OCI-LY7 (cell line): ENCODE measurements at regions not wholly inside any gene's neighbourhood (a gene's known extent, or its start where the extent isn't known, plus 50 kb on each side); places are given as distances from the start of the nearest gene placed in this dataset.

Experiments
- BruUV-seq: library from RNA; stranded (reverse); fragments of 400-500 nt; replicated peaks from 2 replicates; lab custom pipeline; 2021; lab: Mats Ljungman, UMichigan
- CTCF ChIA-PET: fragments of 300-600 bp; sonication (Branson Sonifier 250); formaldehyde crosslinking; loops from one replicate; lab custom pipeline; 2022; ENCODE audit warnings: antibody characterized with exemption; ENCODE audit not compliant: unreplicated experiment; lab: Charles Lee
- POLR2A ChIA-PET: fragments of 300-600 bp; sonication (Branson Sonifier 250); formaldehyde crosslinking; loops from one replicate; lab custom pipeline; 2022; ENCODE audit warnings: antibody characterized with exemption; lab: Charles Lee
- DNase-seq: peaks from one replicate; pipeline ENCODE4 v3.0.0-alpha.2; 2015; ENCODE audit warnings: low spot score
- H2AFZ ChIP-seq: fragments of 200-600 bp; sonication (generic), shearing (Covaris generic); 2 replicates; pipeline ENCODE4 v1.6.1; 2014; ENCODE audit warnings: mild to moderate bottlenecking, antibody characterized with exemption, low read length, moderate library complexity
- H3K27ac ChIP-seq: fragments of 200-600 bp; sonication (generic); 2 replicates; pipeline ENCODE4 v1.5.1; 2014; ENCODE audit warnings: mixed run types, low read depth, mild to moderate bottlenecking, moderate library complexity, low read length, inconsistent platforms; ENCODE audit not compliant: poor library complexity, severe bottlenecking
- H3K36me3 ChIP-seq: fragments of 200-600 bp; sonication (generic); 2 replicates; pipeline ENCODE4 v1.6.1; 2014; ENCODE audit warnings: mild to moderate bottlenecking, antibody characterized with exemption, low read length, moderate library complexity, mixed read lengths; ENCODE audit not compliant: insufficient read depth
- H3K4me1 ChIP-seq: fragments of 200-600 bp; sonication (generic); 2 replicates; pipeline ENCODE4 v1.5.1; 2014; ENCODE audit warnings: mild to moderate bottlenecking, low read length; ENCODE audit not compliant: insufficient read depth, poor library complexity, severe bottlenecking
- H3K4me2 ChIP-seq: fragments of 200-600 bp; sonication (generic); 2 replicates; pipeline ENCODE4 v1.6.1; 2014; ENCODE audit warnings: mild to moderate bottlenecking, low read length
- H3K4me3 ChIP-seq: fragments of 200-600 bp; sonication (generic); 2 replicates; pipeline ENCODE4 v1.5.1; 2014; ENCODE audit warnings: mild to moderate bottlenecking, low read depth, low read length; ENCODE audit not compliant: poor library complexity, severe bottlenecking
- H3K79me2 ChIP-seq: fragments of 200-600 bp; sonication (generic); 2 replicates; pipeline ENCODE4 v1.6.1; 2016; ENCODE audit warnings: low read depth, mild to moderate bottlenecking, low read length, moderate library complexity, mixed read lengths; ENCODE audit not compliant: insufficient read depth
- H3K9me2 ChIP-seq: fragments of 200-600 bp; sonication (generic); 2 replicates; pipeline ENCODE4 v1.6.1; 2016; ENCODE audit warnings: mild to moderate bottlenecking, low read length, mixed read lengths; ENCODE audit not compliant: insufficient read depth
- H3K9me3 ChIP-seq: fragments of 200-600 bp; sonication (generic); 2 replicates; pipeline ENCODE4 v1.6.1; 2014; ENCODE audit warnings: mild to moderate bottlenecking, mixed run types, low read length, mixed read lengths
- H4K20me1 ChIP-seq: fragments of 200-600 bp; sonication (generic); 2 replicates; pipeline ENCODE4 v1.6.1; 2014; ENCODE audit warnings: mild to moderate bottlenecking, antibody characterized with exemption, low read length, moderate library complexity, mixed read lengths; ENCODE audit not compliant: insufficient read depth
- CTCF ChIP-seq: fragments of 200-600 bp; sonication (generic); conservative IDR thresholded peaks from 2 replicates; pipeline ENCODE4 v1.5.1; 2014; ENCODE audit warnings: mild to moderate bottlenecking, antibody characterized with exemption, low read length, moderate library complexity, mixed read lengths
- EZH2phosphoT487 ChIP-seq: fragments of 200-600 bp; sonication (generic); IDR thresholded peaks from 2 replicates; pipeline ENCODE4 v1.6.1; 2018; ENCODE audit warnings: low read depth, borderline replicate concordance, mild to moderate bottlenecking, mixed run types, antibody characterized with exemption, low read length, moderate library complexity, mixed read lengths
- intact Hi-C: fragments of 100-400 bp; cut with micrococcal nuclease; formaldehyde crosslinking; loops from one replicate; pipeline ENCODE4 v1.10.0; 2022; ENCODE audit not compliant: unreplicated experiment

DNA sequence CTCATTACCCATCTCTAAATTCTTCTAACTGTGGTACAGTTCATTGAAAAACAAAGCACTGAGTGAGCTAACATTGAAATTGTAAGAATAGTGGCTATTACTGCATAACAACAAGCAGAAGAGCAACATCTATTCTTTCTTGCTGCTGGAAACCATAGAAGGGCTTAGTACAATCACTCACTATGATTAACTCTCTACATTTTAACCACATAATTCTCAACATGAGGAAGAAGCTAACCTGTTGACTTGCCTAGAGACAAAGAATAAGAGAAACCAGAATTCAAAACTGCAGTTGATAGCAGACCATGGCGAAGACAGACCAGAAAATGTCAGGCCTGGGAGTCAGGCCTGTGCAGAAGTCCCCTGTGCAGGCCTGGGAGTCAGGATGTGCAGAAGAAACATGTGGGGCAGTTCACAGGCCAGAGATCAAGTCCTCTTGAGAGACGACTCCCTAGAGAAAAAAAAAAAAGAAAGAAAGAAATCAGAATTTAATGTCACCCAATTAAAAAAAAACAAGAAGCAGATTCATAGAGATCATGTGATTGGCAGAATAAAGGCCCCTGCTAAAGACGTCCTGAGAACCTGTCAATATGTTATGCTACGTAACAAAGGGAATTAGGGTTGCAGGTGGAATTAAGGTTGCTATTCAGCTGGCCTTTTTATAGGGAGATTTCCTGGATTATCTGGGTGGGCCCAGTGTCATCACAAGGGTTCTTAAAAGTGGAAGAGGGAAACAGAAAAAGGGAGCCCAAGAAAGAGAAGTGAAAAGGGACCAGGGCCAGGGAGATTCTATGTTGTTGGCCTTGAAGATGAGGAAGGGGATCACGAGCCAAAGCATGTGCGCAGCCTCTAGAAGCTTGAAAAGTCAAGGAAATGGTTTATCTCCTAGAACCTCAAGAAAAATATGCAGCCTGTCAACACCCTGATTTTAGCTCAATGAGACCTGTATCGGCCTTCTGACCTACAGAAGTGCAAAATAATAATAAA, 94.9 kb downstream of the MRPL39 start:
- H3K9me3 ChIP-seq: no peaks in the 10 kb centered on the region
- no peaks in the 10 kb centered on the region for H3K36me3 ChIP-seq
- H3K27ac ChIP-seq: no peak overlapping the region
- no peaks in the 10 kb centered on the region for H3K4me1 ChIP-seq
- ChIA-PET POLR2A (interaction anchor here (1.8 kb wide), 1 partner anchor 9 kb away, joined by 7 read pairs; no protein-coding TSS in a partner anchor), CTCF (no interaction called here)
- no peak overlapping the region for H2AFZ ChIP-seq
- TF ChIP-seq CTCF: no peak
- TF ChIP-seq EZH2phosphoT487: no peak
- H3K9me2 ChIP-seq: no peaks in the 10 kb centered on the region
- H3K4me3 ChIP-seq: no peak overlapping the region
- H3K4me2 ChIP-seq: no peak overlapping the region
- intact Hi-C loops: no loop called here
- DNase-seq: no peak
- H3K79me2 ChIP-seq: no peaks in the 10 kb centered on the region
- no peaks in the 10 kb centered on the region for H4K20me1 ChIP-seq
- BruUV-seq: no TSS peak

DNA sequence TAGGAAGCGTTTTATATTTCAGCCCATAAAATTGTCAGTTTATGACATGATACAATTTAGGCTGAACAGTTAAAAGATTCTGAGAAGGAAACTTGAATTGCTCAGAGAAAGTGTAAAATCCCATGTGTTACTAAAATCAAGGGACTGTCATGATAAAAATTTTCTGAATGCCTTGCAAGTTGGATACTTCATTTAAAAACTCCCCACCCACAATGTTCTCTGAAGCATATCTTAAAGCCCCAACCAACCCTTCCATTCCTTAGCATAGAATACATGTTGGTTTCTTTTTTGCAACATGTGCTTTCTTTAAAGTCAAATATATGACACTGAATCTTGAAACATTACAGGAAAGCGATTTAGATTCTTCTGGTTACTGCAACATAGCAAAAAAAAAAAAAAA, 97.4 kb downstream of the MRPL39 start:
- no TSS peak for BruUV-seq
- Histone ChIP-seq H3K4me2 (no peak overlapping the region), H3K9me3 (no peaks in the 10 kb centered on the region), H3K4me1 (no peaks in the 10 kb centered on the region), H3K36me3 (no peaks in the 10 kb centered on the region), H2AFZ (no peak overlapping the region), H3K27ac (no peak overlapping the region), H4K20me1 (no peaks in the 10 kb centered on the region), H3K79me2 (no peaks in the 10 kb centered on the region), H3K9me2 (no peaks in the 10 kb centered on the region), H3K4me3 (no peak overlapping the region)
- ChIA-PET CTCF (no interaction called here), POLR2A (no interaction called here)
- intact Hi-C loops: no loop called here
- DNase-seq: no peak
- TF ChIP-seq EZH2phosphoT487 (no peak), CTCF (no peak)

GRCh38 chr21:25508364-25508763, 98.9 kb downstream of the MRPL39 start:
- no peaks in the 10 kb centered on the region for H3K9me2 ChIP-seq
- no peaks in the 10 kb centered on the region for H3K9me3 ChIP-seq
- BruUV-seq: no TSS peak
- no peaks in the 10 kb centered on the region for H3K79me2 ChIP-seq
- H4K20me1 ChIP-seq: no peaks in the 10 kb centered on the region
- ChIA-PET POLR2A (interaction anchor here (0.5 to 0.6 kb wide), 2 partner anchors 18 to 84 kb away, joined by 3 read pairs; no protein-coding TSS in a partner anchor), CTCF (no interaction called here)
- intact Hi-C loops: no loop called here
- no peak overlapping the region for H3K4me3 ChIP-seq
- no peak for DNase-seq
- H3K4me1 ChIP-seq: no peaks in the 10 kb centered on the region
- H2AFZ ChIP-seq: no peak overlapping the region
- TF ChIP-seq EZH2phosphoT487: no peak
- TF ChIP-seq CTCF: no peak
- no peak overlapping the region for H3K4me2 ChIP-seq
- H3K36me3 ChIP-seq: no peaks in the 10 kb centered on the region
- H3K27ac ChIP-seq: no peak overlapping the region
